ENCODE measurements at regions not wholly inside any gene's neighbourhood (a gene's known extent, or its start where the extent isn't known, plus 50 kb on each side); places are given as distances from the start of the nearest gene placed in this dataset.

GRCh38 chr7:42289473-42289872 is 52.5 kb upstream of the GLI3 start:
- no peak for DNase-seq (ENCODE audit: low spot score)

Data from kidney tubule cell (primary cell).